BLaER1 (cell line): ENCODE measurements at regions not wholly inside any gene's neighbourhood (a gene's known extent, or its start where the extent isn't known, plus 50 kb on each side); places are given as distances from the start of the nearest gene placed in this dataset.

ENCODE experiments used
- H3K27ac ChIP-seq: shearing (Covaris generic); formaldehyde crosslinking; 2 replicates; pipeline ENCODE4 v1.8.1; 2022
- H3K27me3 ChIP-seq: shearing (Covaris generic); formaldehyde crosslinking; 2 replicates; pipeline ENCODE4 v1.8.1; 2022
- H3K36me3 ChIP-seq: shearing (Covaris generic); formaldehyde crosslinking; 2 replicates; pipeline ENCODE4 v1.8.1; 2022
- H3K4me1 ChIP-seq: shearing (Covaris generic); formaldehyde crosslinking; 2 replicates; pipeline ENCODE4 v1.8.1; 2022
- H3K4me2 ChIP-seq: shearing (Covaris generic); formaldehyde crosslinking; 2 replicates; pipeline ENCODE4 v1.8.1; 2022
- H3K4me3 ChIP-seq: shearing (Covaris generic); formaldehyde crosslinking; 2 replicates; pipeline ENCODE4 v1.8.1; 2022
- H3K9ac ChIP-seq: shearing (Covaris generic); formaldehyde crosslinking; 2 replicates; pipeline ENCODE4 v1.8.1; 2022
- H3K9me3 ChIP-seq: shearing (Covaris generic); formaldehyde crosslinking; 2 replicates; pipeline ENCODE4 v1.8.1; 2022
- H4K20me1 ChIP-seq: shearing (Covaris generic); formaldehyde crosslinking; 2 replicates; pipeline ENCODE4 v1.8.1; 2022
- Cebpa-rat ChIP-seq: shearing (Covaris generic); IDR thresholded peaks from 2 replicates; pipeline ENCODE4 v1.8.1; 2022

GRCh38 chr1:192918259-192918658, 109.4 kb downstream of the RGS2 start:
- Histone ChIP-seq H3K27me3 (no peaks in the 10 kb centered on the region), H3K36me3 (no peaks in the 10 kb centered on the region)

GRCh38 chr1:192920412-192920811, 111.6 kb downstream of the RGS2 start:
- no peaks in the 10 kb centered on the region for H3K36me3 ChIP-seq
- TF ChIP-seq Cebpa-rat, result no peak
- no peak overlapping the region for H3K9ac ChIP-seq
- no peak overlapping the region for H3K27ac ChIP-seq
- no peak overlapping the region for H3K4me3 ChIP-seq
- H4K20me1 ChIP-seq, result no peaks in the 10 kb centered on the region
- no peaks in the 10 kb centered on the region for H3K4me1 ChIP-seq
- no peaks in the 10 kb centered on the region for H3K27me3 ChIP-seq
- no peaks in the 10 kb centered on the region for H3K9me3 ChIP-seq
- H3K4me2 ChIP-seq, result no peak overlapping the region

More at GRCh38 chr1:192918259-192918658, 109.4 kb downstream of the RGS2 start:
- peaks cover 4% of the 10 kb centered on the region; the same call in 1 of the 2 replicates for H3K4me1 ChIP-seq
- no peak overlapping the region for H3K27ac ChIP-seq
- no peak overlapping the region for H3K9ac ChIP-seq
- TF ChIP-seq Cebpa-rat, result no peak
- H3K4me2 ChIP-seq, result no peak overlapping the region
- no peaks in the 10 kb centered on the region for H4K20me1 ChIP-seq
- no peak overlapping the region for H3K4me3 ChIP-seq
- no peaks in the 10 kb centered on the region for H3K9me3 ChIP-seq

GRCh38 chr1:192925609-192926008, 116.8 kb downstream of the RGS2 start:
- Histone ChIP-seq H3K4me2 (no peak overlapping the region), H3K4me3 (no peak overlapping the region), H4K20me1 (no peaks in the 10 kb centered on the region), H3K27ac (no peak overlapping the region), H3K27me3 (no peaks in the 10 kb centered on the region), H3K9me3 (no peaks in the 10 kb centered on the region), H3K36me3 (no peaks in the 10 kb centered on the region), H3K9ac (no peak overlapping the region), H3K4me1 (no peaks in the 10 kb centered on the region)
- no peak for TF ChIP-seq Cebpa-rat

GRCh38 chr1:192926736-192927135, 117.9 kb downstream of the RGS2 start:
- Histone ChIP-seq H3K27ac (no peak overlapping the region), H4K20me1 (no peaks in the 10 kb centered on the region), H3K27me3 (no peaks in the 10 kb centered on the region)

GRCh38 chr1:192927496-192927895, 118.7 kb downstream of the RGS2 start:
- H3K4me2 ChIP-seq, result no peak overlapping the region
- no peak overlapping the region for H3K4me3 ChIP-seq

More at GRCh38 chr1:192926736-192927135, 117.9 kb downstream of the RGS2 start:
- Histone ChIP-seq H3K4me1 (no peaks in the 10 kb centered on the region), H3K36me3 (no peaks in the 10 kb centered on the region), H3K9ac (no peak overlapping the region), H3K4me2 (no peak overlapping the region), H3K4me3 (no peak overlapping the region), H3K9me3 (no peaks in the 10 kb centered on the region)
- TF ChIP-seq Cebpa-rat, result no peak

GRCh38 chr1:192929597-192929996, 120.8 kb downstream of the RGS2 start:
- Histone ChIP-seq H3K36me3 (no peaks in the 10 kb centered on the region), H3K9ac (no peak overlapping the region), H4K20me1 (no peaks in the 10 kb centered on the region), H3K27ac (no peak overlapping the region), H3K4me3 (no peak overlapping the region), H3K9me3 (no peaks in the 10 kb centered on the region), H3K4me2 (no peak overlapping the region), H3K4me1 (no peaks in the 10 kb centered on the region), H3K27me3 (no peaks in the 10 kb centered on the region)
- no peak for TF ChIP-seq Cebpa-rat

More at GRCh38 chr1:192927496-192927895, 118.7 kb downstream of the RGS2 start:
- TF ChIP-seq Cebpa-rat, result no peak
- Histone ChIP-seq H4K20me1 (no peaks in the 10 kb centered on the region), H3K4me1 (no peaks in the 10 kb centered on the region), H3K9ac (no peak overlapping the region), H3K9me3 (no peaks in the 10 kb centered on the region), H3K36me3 (no peaks in the 10 kb centered on the region), H3K27me3 (no peaks in the 10 kb centered on the region), H3K27ac (no peak overlapping the region)

GRCh38 chr1:192933744-192934143, 124.9 kb downstream of the RGS2 start:
- Histone ChIP-seq H3K27ac (no peak overlapping the region), H3K4me2 (no peak overlapping the region), H3K27me3 (no peaks in the 10 kb centered on the region), H3K9ac (no peak overlapping the region), H3K4me1 (no peaks in the 10 kb centered on the region), H4K20me1 (no peaks in the 10 kb centered on the region), H3K36me3 (no peaks in the 10 kb centered on the region), H3K4me3 (no peak overlapping the region), H3K9me3 (no peaks in the 10 kb centered on the region)
- no peak for TF ChIP-seq Cebpa-rat

GRCh38 chr1:192936313-192937018, 122.7 kb downstream of the UCHL5 start:
- no peak overlapping the region for H3K27ac ChIP-seq
- H3K4me3 ChIP-seq, result no peak overlapping the region
- no peak overlapping the region for H3K4me2 ChIP-seq
- H4K20me1 ChIP-seq, result no peaks in the 10 kb centered on the region
- TF ChIP-seq Cebpa-rat, result no peak
- H3K36me3 ChIP-seq, result no peaks in the 10 kb centered on the region
- no peaks in the 10 kb centered on the region for H3K4me1 ChIP-seq
- H3K9ac ChIP-seq, result no peak overlapping the region
- H3K9me3 ChIP-seq, result no peaks in the 10 kb centered on the region
- no peaks in the 10 kb centered on the region for H3K27me3 ChIP-seq

- no peak overlapping the region for H3K9ac ChIP-seq
- H3K4me2 ChIP-seq, result no peak overlapping the region
- no peaks in the 10 kb centered on the region for H3K9me3 ChIP-seq
- H3K36me3 ChIP-seq, result no peaks in the 10 kb centered on the region
- no peaks in the 10 kb centered on the region for H3K4me1 ChIP-seq
- H3K27me3 ChIP-seq, result no peaks in the 10 kb centered on the region
- TF ChIP-seq Cebpa-rat, result no peak
- H3K27ac ChIP-seq, result no peak overlapping the region
- H4K20me1 ChIP-seq, result no peaks in the 10 kb centered on the region
- H3K4me3 ChIP-seq, result no peak overlapping the region
These were observed 122.0 kb downstream of the UCHL5 start for GRCh38 chr1:192937128-192937527.

GRCh38 chr1:192939440-192939839, 119.7 kb downstream of the UCHL5 start:
- Histone ChIP-seq H3K4me1 (no peaks in the 10 kb centered on the region), H3K27ac (no peak overlapping the region), H3K9me3 (no peaks in the 10 kb centered on the region), H3K27me3 (no peaks in the 10 kb centered on the region), H3K4me3 (no peak overlapping the region), H4K20me1 (no peaks in the 10 kb centered on the region), H3K36me3 (no peaks in the 10 kb centered on the region), H3K4me2 (no peak overlapping the region), H3K9ac (no peak overlapping the region)
- TF ChIP-seq Cebpa-rat, result no peak
